NAMALWA (cell line): ENCODE measurements at regions not wholly inside any gene's neighbourhood (a gene's known extent, or its start where the extent isn't known, plus 50 kb on each side); places are given as distances from the start of the nearest gene placed in this dataset.
"Not testable (repeated sequence)": the region's sequence is repeated elsewhere in the genome, so short reads cannot be mapped to it uniquely, and the experiment has no call there.

Source experiments
- DNase-seq: peaks from one replicate; pipeline ENCODE4 v3.0.0-alpha.2; 2015; ENCODE audit warnings: low spot score

DNA sequence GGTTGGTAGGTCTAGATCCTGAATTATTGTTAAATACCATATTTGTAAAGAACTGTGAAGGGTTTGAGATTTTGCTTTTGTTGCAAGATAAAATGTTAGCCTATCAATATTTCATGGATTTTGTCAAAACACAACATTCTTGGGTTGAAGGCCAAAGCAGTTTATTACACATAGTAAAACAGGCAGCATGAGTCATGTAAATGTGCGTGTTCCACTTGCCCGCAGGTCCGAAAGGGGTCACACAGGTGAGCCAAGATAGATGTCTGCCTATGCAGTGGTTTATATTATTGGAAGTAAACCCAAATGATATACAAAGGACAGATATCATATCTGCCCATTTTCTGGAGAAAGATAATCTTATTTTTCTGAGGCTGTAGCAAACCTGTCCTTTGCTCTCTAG, 1654.4 kb upstream of the SPRY2 start:
- DNase-seq, result no peak

DNA sequence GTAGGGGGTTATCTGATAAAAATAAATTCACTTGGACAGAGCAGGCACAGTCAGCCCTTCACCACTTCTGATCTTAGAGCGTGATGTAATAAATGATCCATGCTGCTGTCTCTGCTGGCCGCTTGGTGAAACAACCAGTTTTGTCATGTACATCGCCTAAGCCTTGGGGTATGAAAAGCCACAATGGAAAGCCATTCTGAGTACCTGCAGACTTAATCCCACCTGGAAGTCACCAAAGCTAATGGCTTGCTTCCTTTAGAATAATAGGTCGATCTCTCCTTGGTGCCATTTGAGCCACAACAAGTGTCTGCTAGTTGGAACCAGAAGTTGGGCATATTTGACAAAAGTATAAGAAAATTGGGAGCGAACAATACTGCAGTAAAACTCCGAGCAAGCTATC, 1649.7 kb upstream of the SPRY2 start:
- no peak for DNase-seq

DNA sequence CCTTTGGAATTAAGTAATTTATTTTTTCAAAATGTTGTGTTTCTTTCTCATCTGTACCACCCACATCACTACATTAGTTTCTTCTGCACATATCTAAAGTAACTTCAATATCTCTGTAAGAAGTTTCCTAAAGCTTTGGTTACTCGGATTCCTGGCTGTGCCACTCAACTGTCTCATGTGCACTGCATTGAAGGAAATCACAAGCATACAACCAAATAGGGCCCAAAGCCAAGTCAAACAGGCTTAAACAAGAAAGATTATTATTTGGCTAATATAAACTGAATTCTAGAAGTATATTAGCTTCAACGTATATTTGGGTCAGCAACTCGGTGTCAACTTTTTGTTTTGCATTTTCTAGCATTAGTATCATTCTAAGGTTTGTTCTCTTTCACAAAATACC, 1647.6 kb upstream of the SPRY2 start:
- no peak for DNase-seq

DNA sequence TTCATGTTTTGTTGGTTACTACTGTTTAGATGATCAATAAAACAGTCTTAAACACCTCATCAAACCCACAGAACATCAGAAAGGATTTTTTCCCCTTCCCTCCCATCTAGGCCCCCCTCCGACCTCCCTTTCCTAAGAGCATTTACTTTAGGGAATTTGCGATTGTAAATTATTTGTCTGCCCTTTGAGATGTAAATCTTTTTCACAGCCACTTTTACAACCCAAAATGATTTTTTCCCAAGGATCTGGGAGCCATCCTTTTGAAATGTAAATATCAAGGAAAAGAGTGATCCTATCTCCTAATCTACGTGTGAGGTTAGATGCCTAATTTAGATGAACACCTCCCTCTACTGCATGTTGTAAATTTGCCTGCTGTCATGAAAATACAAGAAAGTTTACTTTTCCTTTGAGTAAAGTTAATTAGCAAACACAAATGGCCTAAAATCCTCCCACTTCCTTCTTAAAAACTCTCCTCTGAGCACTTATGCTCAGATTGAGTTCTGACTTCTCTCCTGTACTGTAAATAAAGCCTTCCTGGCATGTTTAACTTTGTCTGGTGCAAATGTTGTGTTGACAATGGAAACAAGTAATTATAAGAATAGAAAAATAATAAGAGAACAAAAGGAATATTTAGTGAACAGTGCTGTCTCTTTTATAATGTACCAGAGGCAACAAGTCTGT, 1646.9 kb upstream of the SPRY2 start:
- no peak for DNase-seq

DNA sequence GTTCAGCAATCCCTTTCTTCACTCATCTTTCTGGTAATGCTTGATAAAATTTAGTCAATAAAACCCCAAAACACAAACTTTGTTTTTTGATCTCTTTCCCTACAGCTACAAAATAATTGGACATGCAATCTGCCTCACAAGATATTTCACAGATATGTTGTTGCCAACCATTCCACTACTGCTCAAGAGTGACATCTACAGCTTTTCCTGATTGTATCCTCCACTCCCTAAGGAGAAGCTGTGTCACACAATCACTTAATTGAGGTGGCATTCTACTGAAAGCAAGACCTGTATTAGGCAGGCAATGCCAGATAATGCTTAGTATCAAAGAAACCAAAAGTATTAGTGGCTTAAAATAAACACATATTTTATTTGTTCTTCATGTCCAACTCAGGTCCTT, 1646.2 kb upstream of the SPRY2 start:
- DNase-seq, result no peak

DNA sequence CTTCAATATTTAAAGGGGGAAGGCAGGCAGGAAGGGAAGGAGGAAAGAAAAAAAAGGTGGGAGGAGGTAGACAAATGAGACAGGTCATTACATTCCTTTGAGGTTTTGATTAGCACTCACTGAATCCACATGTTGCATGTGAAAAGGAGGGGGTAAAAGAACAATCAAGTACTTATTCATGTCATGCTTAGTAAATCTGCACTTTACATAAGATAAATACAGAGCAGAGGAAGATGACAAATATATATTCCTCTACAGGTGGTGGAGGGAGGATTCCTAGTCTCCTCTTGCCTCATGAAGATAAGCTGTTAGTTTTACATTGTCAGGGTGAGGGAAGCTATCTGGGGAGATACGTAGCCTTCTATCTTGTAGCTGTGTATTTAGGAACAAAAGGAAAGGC, 1645.4 kb upstream of the SPRY2 start:
- DNase-seq, result no peak

DNA sequence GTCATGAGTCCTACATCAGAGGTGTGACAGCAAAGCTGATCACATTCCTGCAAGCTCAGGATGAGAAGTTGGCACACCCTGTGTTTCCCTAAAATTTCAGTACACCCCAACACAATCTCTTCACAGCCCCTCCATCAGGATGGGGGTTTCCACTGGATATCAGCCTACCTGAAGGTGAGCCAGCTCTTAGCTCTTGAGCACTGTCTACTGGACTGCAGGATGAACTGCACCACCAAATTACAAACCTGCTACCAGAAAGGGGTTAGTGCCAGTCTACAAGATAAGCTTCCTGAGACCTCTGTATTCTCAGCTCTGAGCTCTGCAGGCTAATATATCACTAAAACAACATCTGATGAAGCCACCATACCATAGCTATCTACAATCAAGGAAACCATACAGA, 1616.2 kb upstream of the SPRY2 start:
- DNase-seq, result peak; percentile 27

DNA sequence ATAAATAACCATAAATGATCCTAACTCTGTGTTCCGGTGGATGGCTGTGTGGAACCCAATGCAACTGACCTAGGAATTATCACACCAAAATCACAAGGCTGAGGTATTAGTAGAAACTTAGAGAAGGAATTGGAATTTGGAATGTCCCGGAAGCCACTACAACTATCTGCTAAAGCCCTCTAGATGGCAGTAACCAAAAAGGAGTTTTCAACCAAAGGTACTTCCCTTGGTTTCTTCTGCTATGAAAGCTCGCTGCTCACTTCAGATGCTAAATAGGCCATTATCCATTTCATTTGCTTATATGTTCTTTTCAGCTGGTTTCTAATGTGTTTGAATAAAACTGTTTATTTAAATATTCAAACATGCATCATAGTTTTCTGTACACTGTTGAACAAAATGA, 1589.1 kb upstream of the SPRY2 start:
- peak; percentile 46 for DNase-seq

DNA sequence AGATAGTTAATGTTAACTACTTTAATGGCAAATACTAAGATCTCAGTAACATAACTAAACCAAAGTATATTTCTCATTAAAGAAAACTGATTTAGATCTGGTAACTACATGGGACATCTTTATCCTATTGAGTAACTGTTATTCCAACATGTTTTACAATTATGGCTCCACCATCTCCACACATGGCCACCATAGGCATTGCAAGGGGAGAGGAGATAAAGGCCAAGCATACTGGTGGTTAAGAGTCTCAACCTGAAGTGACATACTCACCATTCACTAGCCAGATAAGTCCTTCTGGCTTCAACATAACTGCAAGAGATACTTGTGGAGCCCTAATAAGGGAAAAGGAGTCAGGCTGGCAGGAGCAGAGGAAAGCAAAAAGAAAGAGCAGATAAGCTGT, 1586.4 kb upstream of the SPRY2 start:
- DNase-seq, result peak; percentile 26

DNA sequence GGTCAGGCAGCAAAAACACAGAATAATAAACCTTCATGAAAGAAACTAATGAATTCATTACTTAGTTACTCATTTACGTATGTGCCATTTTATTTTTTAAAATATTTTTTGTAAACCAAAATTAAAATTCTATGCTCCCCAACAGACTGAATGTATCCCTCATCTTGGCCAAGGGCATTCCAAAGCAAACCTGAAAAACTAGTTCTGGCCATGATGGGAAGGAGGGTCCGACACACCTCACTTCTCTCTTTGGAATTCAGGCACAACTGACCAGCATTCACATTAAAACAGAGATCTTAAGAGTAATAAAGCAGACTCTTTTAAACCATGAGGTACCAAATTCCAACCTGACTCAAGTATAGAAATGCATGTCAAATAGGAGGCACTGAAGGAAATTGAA, 1576.9 kb upstream of the SPRY2 start:
- DNase-seq, result no peak

DNA sequence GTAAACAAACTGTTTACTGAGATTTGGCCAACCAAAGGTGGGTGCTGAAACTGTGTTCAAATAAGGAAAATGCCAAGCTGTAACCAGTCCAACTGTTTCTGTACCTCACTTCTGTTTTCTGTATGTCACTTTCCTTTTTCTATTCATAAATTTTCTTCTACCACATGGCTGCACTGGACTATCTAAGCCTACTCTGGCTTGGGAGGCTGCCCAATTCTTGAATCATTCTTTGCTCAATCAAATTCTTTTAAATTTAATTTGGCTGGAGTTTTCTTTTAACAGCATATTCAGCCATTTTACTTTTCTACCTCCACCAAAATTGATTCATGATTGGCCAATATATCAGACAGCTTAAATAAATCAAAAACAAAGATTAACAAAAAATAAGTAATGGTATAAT, 1575.5 kb upstream of the SPRY2 start:
- no peak for DNase-seq

DNA sequence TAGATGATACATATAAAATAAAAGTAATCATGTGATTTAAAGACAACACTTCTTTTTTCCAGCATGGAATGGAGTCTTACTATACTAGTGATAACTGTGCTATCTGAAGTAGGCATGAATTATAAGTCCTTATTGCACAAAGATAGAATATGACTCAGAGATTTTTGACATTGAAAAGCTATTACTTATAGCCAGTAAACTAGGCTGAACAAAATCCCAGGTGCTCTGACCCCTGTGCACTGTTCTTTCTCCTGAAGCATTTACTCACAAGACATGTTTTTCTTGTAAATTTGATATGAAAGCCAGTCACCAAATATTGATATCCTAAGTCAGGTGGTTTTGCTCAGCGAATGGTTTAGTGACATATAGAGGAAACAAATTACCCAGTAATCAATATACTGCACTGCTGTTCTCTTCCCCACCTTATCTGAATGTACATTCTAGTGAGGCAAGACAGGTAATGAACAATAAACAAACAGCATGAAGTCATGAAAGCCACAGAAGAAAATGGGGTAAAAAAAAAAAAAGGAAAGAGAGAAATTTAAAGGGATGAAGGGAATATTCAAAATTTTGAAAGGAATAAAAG, 1567.0 kb upstream of the SPRY2 start:
- DNase-seq, result no peak

DNA sequence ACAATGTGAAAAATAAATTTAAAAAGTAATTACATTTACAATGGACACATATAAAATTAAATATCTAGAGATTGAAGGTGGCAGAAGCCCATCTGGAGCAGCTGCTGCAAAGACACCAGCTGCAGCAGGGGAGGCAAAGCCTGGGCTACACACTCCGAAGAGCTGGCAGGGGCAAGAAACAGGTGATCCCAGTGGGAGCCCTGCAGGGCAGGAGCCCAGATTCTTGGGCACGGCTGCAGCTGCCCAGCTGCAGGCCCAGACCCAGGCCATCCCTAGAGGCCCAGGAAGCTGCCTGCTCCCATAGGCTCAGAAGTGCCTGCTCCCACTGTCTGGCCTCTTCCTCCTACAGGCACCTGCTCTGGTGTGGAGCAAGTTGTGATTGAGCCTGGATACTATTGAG, 1547.9 kb upstream of the SPRY2 start:
- no peak for DNase-seq

DNA sequence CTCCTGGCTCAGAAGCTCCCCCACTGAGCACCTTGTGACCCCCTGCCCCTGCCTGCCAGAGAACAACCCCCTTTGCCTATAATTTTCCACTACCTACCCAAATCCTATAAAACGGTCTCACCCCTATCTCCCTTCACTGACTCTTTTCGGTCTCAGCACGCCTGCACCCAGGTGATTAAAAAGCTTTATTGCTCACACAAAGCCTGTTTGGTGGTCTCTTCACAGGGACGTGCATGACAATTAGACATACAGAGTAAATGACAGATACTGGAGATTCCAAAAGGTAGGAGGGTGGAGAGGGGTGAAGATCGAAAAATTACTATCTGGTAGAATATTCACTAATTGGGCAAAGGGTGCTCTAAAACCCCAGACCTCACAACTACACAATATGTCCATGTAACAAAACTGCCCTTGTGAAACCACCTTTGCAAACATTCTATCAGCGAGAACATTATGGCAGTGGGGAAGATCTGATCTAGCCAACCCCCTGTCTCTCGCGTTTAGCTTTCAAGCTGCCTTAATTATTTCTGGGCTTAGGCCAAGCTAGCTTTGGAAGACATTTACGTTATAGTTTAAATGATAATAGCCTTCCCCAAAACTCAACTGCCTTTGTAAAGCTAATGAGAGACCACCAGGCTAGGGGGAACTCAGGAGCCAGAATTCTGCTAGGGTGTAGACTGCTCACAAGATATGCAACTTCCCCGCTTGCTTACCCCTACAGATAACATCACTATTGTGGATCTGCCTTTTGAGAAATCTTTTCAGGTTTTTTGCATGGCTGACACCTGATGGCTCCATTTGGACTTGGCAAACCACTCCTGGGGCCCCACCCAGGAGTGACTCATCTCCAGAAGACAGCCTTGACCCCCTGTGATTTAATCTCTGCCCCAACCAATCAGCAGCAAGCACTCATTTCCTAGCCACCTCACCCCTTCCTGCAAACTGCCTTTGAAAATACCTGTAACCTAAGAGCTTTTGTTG, 1534.0 kb upstream of the SPRY2 start:
- DNase-seq, result no peak

DNA sequence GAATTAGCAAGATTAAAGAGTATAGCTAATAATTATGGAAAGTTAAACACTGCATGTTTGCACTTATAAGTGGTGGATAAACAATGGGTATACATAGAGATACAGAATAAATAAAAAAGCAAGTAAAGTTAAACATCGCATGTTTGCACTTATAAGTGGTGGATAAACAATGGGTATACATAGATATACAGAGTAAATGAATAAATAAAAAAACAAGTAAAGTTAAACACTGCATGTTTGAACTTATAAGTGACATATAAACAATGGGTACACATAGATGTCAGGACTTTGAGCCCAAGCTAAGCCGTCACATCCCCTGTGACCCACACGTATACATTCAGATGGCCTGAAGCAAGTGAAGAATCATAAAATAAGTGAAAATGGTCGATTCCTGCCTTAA, 1533.3 kb upstream of the SPRY2 start:
- no peak for DNase-seq

DNA sequence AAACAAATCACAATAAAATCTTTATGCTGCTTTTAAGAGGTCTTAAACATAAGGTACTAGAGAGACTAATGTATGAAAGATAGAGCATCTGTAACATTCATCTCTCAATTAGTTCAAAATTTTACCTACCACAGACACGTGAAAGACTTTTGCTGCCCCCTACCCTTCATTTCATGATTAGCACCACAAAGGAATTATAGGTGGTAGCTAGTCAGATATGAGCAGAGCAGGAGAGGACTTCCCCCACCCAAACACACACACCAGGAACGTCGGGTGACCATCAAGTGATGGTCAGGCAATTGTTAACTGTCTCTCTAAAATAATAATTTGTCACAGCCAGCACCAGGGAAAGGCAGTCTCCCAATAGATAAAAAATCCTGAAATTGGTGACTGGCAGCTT, 1531.7 kb upstream of the SPRY2 start:
- DNase-seq, result peak; percentile 77

DNA sequence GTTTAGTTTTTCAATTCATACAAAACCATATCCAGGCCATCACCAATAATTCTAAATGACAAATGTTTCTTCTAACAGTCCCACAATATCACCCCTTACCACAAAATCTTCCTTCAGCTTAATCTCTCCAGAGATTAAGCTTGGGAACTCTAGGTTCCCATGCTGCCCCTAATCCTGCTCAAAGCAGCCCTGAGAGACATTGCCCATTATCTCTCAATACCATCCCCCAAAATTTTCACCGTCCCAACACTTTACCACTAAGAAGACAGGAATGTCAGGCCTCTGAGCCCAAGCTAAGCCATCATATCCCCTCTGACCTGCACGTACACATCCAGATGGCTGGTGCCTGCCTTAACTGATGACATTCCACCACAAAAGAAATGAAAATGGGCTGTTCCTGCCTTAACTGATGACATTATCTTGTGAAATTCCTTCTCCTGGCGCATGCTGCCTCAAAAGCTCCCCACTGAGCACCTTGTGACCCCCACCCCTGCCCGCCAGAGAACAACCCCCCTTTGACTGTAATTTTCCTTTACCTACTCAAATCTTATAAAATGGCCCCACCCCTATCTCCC, 1530.9 kb upstream of the SPRY2 start:
- DNase-seq, result not testable (repeated sequence)

DNA sequence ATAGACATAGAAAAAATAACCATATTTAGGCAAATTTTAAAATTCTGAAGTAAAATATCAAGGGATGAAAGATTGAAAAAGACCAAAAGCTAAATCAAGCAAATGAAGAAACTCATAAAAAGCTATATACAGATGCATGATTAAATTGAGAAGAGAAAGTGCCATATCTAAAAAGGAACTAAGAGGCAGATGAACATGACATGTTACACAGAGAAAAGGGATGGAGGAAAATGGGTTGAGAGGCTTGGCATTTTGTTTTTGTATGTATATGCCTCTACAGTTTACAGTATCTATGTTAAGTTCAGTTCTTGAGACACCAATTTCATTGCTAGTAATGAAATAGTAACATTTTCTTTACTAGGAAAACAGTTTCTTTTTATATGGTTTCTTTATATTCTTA, 1507.4 kb upstream of the SPRY2 start:
- no peak for DNase-seq

DNA sequence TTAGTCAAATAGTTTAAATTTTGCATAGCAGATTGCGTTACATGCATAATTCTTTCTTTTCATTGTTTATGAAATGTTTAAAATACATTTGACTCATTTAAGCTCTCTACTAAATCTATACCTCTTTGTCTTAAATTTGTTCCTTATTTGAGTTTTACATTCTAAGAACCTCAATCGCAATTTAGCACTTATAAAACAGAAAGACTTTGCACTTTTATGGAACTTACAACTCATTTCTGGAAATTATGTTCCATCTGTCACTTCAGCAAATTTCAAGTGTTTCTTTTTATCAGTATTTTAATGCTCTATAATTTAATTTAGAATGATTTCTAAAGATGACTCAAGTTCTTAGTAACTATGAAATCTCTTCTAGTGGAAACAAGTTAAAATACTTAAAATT, 1505.8 kb upstream of the SPRY2 start:
- DNase-seq, result no peak

DNA sequence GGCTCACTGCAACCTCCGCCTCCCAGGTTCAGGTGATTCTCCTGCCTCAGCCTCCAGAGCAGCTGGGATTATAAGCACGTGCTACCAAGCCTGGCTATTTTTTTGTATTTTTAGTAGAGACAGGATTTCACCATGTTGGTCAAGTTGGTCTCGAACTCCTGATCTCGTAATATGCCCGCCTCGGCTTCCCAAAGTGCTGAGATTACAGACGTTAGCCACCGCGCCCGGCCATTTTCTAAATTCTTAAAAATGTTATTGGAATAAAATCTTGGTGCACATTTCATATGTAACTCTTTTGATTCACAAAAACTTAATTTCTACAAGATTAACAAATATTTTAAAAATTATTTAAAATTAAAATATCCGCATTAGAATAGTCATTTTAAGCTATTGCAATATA, 1480.3 kb upstream of the SPRY2 start:
- no peak for DNase-seq

DNA sequence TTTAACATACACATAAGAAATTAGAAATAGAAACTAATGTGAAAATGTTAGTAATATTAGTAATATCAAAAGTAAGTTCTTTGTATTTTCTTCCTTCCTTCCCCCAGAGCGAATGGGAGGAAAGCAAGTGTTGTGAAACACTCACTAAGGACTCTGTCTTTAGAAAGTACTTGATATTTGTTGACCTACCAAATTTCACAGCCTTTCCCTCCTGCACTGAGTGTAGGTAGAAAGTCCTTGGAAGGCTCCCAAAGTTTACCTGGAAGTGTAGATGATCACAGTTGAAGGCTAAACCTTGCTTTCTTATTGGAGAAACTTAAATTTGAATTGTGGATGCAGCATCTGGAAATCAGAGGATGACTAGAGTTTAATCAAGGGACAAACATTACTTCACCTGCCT, 1459.5 kb upstream of the SPRY2 start:
- DNase-seq, result no peak

DNA sequence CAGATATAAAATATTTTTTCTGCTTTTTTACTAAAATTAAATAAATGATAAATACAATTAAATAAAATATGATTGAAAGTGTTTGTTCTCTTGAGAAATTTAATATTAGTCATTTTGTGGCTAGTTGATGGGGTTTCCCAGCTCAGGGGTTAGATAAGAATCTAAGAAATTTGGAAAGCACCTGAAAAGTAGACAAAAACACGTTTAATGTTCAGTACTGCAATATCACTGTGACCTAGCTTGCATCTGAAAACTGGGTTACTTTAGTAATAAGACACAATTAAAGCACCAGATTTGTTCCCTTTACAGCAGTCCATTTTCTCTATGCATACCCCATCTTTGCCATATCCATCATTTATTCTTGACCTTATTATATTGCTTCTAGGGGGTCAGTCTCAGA, 1454.8 kb upstream of the SPRY2 start:
- DNase-seq, result no peak

DNA sequence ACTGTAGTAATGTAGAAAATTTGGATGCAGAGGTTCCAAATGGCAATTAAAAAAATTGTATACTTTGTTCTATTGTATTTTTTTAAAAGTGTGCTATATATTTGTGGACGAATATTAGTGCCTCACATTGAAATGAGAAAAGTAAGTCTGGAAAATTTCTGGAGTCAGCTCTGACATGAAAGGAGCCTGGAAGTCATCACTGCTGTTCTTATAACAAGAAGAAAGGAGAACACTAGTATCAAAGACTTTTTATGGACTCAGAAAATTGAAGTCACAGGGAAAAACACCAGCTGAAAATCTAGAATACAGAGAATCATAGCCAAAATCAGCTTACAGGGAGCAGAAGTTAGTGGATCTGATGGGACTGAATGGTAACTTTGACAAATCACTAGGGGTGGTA, 1450.7 kb upstream of the SPRY2 start:
- no peak for DNase-seq
